G401 (cell line): ENCODE measurements at regions not wholly inside any gene's neighbourhood (a gene's known extent, or its start where the extent isn't known, plus 50 kb on each side); places are given as distances from the start of the nearest gene placed in this dataset.

Experiments used
- DNase-seq: peaks from one replicate; pipeline ENCODE4 v3.0.0-alpha.2; 2015; ENCODE audit warnings: low spot score
- in situ Hi-C: cut with HindIII; loops from 2 replicates; pipeline ENCODE4 v1.10.0; 2016; ENCODE audit warnings: low sequenced_read_pairs, mixed read lengths

DNA sequence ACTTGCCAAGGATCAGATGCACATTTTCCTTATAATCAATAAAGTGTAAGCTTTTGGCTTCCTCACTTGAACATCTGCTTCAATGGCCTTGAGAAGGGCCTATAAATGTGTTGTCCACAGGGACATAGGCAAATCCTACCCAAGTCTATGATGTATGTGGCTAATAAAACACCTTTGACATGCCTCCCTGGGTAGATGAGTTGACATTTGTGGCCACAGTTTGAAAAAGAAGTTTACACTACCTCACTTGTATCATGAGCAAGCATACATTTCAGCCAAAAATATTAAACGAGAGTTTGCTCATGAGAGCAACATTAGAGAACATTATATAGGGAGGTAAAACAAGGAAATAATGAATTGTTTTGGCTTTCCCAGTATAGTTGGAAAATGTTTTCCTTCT, 1067.7 kb downstream of the C4orf33 start:
- DNase-seq: no peak
- in situ Hi-C loops: no loop called here

DNA sequence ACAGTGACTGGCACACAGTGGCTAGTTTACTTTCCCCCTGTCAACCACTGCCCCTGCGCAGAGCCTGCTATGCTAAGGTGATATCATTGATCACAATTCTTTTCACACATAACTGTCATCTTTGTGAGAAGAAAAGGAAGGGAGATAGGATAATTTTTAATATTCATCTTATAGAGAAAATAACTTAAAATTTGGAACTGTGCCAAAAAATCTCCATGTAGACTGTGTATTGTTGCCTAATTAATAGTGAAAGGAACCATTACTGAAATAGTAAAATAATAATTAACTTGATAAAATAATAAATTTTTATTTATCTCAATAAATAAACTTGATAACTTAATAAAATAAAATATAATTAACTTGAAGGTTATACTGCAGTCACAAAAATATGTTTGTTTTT, 1069.4 kb downstream of the C4orf33 start:
- in situ Hi-C loops: no loop called here
- no peak for DNase-seq

DNA sequence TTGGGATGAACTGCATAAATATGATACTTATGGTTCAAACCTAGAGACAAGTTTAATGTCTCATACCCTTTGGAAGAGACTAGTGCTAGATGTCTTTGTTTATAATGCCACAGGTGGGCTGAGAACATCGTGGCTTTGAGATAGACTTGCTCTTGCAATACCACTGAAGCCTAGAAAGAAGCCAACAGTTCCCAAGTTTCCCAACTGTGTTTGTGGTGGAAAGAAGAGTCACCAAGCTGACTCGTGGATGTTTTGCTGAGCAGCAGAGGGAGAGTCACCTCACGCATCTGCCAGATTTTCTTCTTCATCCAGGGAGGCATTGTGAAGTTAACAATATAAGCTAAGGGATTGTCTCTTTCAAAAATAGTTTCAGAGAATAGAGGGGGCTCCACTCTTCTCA, 1076.2 kb downstream of the C4orf33 start:
- no peak for DNase-seq
- in situ Hi-C loops: no loop called here

DNA sequence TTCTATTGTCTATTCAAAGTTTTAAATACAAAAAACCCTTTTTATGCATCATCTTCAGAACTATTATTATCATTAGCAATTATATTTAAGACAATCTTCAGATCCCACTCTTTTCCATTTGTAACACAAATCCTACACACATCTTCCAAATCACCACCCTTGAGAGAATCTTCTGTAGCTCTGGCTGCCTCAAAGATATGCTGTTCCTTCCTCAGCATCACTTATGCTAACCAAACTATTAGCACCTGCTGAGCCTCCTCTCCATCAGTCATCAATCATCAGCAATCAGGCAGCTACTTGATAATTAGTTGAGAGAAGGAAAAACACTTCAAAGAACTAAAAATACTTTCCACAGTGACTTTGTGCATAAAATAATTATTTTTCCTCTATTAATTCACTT, 1082.2 kb downstream of the C4orf33 start:
- in situ Hi-C loops: no loop called here
- no peak for DNase-seq

DNA sequence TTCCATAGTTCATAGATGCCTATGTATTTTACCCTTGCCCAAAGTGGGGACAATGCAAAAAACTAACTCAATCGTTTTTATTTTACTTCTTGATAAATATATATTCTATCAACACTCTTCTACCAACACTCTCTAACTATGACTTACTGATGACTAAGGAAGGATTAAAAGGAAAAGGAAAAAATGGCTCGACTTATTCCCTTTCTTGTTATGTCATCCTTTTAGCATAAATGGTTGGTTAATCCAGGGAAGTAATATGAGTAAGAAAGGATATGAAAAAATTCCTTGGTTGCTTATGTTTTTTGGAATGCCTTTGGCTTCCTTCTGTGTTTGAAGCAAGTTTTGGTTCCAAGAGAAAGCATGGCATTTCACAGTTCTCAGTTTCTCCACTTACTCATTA, 1087.1 kb downstream of the C4orf33 start:
- DNase-seq: no peak
- in situ Hi-C loops: no loop called here

- in situ Hi-C loops: no loop called here
- DNase-seq: no peak
These were observed 1087.8 kb downstream of the C4orf33 start for GRCh38 chr4:130183766-130184165.

DNA sequence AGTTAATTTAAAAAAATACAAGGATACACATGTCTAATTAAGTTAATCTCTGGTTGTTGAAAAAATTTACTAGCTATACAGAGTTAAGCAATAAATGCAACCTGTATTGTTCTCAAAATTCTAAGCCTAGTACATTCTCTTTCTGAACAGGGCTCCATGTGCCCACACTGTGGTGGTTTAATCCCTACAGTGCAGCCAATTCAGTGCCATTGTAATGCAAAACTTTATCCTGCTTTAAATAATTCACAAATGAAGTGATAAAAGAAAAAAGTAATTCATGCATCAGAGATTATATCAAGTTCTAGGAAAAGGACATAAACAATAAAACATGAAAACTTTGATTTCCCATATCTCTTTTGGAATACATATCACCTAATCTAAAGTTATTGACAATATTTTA, 1089.2 kb downstream of the C4orf33 start:
- in situ Hi-C loops: no loop called here
- no peak for DNase-seq

- DNase-seq: peak; percentile 2
- in situ Hi-C loops: no loop called here
These were observed 1091.0 kb downstream of the C4orf33 start for GRCh38 chr4:130186931-130187330.

DNA sequence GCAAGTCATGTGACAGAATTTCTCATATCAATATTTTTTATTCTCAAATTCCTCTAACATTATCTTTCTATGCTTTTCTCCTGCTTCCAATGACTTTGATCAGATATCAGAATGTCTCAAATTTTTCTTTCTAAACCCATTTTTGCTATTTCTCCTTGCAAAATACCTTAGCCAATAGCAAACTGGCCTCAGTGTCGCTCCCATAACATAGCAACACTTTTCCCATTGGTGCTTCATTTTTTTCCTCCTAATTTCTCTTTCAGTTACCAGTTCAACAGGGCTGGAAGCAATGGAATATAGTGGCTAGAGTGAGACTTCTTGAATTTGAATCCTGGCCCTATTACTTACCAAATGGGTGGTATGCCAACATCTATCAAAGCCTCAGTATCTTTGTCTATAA, 1091.6 kb downstream of the C4orf33 start:
- DNase-seq: no peak
- in situ Hi-C loops: no loop called here

GRCh38 chr4:130192787-130193186, 1096.8 kb downstream of the C4orf33 start:
- no peak for DNase-seq
- in situ Hi-C loops: no loop called here

DNA sequence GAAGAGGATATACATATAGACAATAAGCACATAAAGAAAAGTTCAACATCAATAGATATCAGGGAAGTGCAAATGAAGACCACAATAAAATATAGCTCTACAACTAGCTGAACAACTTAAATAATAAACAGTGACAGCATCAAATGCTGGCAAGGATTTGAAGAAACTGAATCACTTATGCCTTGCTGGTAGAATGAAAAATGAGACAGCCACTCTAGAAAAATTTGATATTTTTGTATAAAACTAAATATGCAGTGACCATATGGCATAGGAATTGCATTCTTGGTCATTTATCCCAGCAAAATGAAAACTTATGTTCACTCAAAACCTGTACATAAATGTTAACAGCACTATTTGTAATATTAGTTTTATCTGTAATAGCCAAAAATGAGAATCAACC, 1102.0 kb downstream of the C4orf33 start:
- in situ Hi-C loops: no loop called here

DNA sequence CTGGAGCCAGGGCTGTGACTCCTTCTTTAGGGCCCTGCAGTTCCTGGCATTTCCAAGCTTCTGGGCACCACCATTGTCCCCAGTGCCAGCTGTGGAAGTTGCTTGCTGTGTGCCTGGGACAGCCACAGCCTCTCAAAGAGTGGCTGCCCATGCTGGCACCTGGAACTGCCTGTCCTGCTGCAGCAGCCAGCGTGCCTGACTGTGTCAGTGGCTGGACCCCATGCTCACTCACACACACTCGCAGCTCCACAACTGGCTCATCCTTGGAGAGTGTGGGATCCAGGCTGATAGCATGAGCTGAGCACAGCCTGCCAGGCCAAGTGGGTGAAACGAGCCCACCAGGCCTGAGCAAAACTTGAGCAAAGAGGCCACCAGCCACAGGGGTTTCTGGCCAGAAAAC, 1107.6 kb downstream of the C4orf33 start:
- no peak for DNase-seq
- in situ Hi-C loops: no loop called here

More for the DNA sequence above, 1102.0 kb downstream of the C4orf33 start:
- DNase-seq: no peak

- DNase-seq: no peak
- in situ Hi-C loops: no loop called here
These were observed 1114.9 kb downstream of the C4orf33 start for GRCh38 chr4:130210864-130211263.

DNA sequence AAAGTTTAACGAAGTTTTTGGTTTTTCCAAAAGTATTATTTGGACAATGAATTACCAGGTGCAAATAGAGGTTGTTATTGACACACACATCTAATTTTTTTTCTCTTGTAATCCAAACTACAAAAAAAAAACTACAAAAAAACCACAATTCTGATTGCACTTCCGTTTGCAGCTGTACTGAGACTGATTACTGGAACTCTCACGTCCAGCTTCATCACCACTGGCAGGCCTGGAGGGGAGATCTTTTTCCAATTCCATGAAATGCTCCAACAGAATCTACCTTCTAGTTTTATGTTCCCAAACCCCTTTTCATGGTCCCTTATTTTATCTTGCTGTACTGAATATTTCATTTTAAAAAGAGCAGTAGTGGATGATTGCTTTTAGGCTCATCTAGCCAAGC, 1118.3 kb downstream of the C4orf33 start:
- in situ Hi-C loops: no loop called here

GRCh38 chr4:130233377-130234047, 1137.6 kb downstream of the C4orf33 start:
- DNase-seq: no peak
- in situ Hi-C loops: no loop called here

More for the DNA sequence above, 1118.3 kb downstream of the C4orf33 start:
- no peak for DNase-seq

DNA sequence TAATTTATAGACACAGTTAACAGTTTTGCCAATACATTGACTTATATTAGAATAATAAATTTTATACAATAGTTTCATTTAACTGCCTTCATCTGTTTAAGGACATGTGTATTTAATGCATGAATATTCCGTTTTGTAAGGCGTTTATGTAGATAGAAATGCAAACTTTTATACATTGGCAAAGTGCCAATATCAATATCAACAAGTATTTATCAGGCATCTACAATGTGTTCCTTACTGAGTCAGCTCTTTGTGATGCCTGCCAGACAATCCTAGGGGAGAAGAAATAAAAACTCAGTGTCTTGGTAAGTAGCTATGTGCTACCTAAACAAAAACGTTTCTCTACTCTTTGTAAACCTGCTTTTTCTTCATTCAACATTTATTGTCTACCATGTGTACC, 1142.2 kb downstream of the C4orf33 start:
- in situ Hi-C loops: no loop called here
- no peak for DNase-seq

DNA sequence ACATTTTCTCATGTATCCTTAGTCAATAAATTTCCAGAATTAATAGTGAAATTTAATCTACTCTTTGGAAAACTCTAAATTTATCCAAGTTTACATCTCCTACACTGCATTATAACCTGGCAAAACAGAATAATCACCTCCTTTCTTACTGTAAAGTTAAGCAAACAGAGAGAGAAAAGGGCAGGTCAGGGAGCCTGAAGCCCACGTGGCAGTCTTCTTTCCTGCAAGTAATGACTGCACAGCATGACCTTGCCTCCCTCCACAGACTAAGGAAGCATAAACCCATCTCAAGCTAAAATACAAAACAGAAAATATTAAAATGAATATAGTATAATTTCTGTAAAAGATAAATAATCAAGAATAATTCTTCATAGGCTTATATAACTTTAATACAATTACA, 1153.0 kb downstream of the C4orf33 start:
- in situ Hi-C loops: no loop called here
- DNase-seq: no peak

- in situ Hi-C loops: no loop called here
- DNase-seq: no peak
These were observed 1161.3 kb downstream of the C4orf33 start for GRCh38 chr4:130257271-130257670.

DNA sequence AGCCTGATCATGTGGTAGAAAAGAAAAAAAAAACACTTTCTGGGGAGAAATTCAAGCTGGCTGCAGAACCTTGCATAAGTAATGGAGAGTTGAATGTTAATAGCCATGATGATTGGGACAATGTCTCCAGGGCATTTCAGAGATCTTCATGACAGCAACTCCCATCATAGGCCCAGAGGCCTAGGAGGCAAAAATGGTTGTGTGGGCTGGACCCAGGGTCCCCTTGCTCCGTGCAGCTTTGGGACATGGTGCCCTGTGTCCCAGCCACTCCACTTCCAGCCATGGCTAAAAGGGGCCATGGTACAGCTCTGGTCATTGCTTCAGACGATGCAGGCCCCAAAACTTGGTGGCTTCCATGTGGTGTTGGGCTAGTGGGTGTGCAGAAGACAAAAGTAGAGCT, 1170.9 kb downstream of the C4orf33 start:
- DNase-seq: no peak
- in situ Hi-C loops: no loop called here

DNA sequence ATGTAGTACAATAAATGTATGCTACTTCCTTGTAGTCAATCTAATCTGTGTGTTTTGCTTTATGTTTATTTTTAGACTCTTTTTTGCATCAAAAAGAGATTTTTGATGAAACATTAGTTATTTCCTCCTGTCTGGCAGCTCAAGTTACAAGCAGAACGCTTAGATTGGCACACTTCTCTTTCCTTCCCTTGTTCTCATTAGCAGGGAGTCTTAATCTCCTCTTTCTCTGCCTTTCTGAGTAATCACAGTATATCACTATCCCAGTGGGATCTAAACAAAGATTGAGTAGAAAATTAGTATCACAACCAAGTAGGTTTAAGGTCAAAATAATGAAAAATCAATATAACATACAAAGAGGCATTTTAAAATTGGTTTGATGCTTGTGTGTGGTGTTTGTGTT, 1192.6 kb downstream of the C4orf33 start:
- no peak for DNase-seq
- in situ Hi-C loops: no loop called here

DNA sequence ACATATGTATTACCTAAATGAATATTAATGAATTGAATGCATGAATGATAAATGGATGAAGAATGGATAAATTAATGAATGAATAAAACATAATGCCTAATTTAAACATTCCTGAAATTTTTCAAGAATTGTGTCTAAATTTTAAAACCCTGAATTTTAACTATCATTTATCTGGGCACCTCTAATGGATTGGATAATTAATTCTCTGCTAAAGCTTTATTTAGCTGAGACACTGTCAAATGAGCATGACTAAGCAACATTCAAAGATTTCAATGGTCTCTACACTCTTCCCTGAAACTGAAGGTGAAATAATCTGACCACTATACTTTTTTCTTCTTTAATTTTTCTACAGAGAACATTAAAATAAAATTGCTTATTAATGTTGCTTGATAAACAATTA, 1197.7 kb downstream of the C4orf33 start:
- in situ Hi-C loops: no loop called here
- DNase-seq: no peak

DNA sequence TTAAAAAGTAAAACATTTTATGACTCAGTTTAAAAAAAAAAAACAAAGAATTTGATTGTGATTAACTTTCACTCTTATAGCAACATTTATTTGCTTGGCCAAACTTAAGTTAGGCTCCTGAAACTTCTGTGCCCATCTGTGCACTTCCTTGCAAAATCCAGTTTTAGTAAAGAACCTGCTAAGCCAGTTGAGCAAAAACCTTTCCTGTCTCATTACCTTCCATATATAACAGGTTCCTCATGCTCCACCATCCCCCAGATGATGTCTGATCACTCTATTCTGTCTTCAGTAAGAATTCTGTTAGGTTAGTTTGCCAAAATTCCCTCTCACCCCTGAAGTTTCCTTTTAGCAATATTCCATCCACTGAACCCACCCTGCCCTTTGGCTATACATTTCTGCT, 1200.5 kb downstream of the C4orf33 start:
- no peak for DNase-seq
- in situ Hi-C loops: no loop called here
